ENCODE measurements at regions not wholly inside any gene's neighbourhood (a gene's known extent, or its start where the extent isn't known, plus 50 kb on each side); places are given as distances from the start of the nearest gene placed in this dataset.

- no peak for DNase-seq
Observed at GRCh38 chr2:2866459-2866858, 511.2 kb downstream of the EIPR1 start.

- DNase-seq: no peak
Observed at GRCh38 chr2:2862386-2862785, 515.2 kb downstream of the EIPR1 start.

- DNase-seq: no peak
Observed at GRCh38 chr2:2861666-2862240, 515.9 kb downstream of the EIPR1 start.

- DNase-seq: no peak
Observed at GRCh38 chr2:2860589-2861300, 516.9 kb downstream of the EIPR1 start.

GRCh38 chr2:2859732-2860131 is 517.9 kb downstream of the EIPR1 start:
- no peak for DNase-seq

- no peak for DNase-seq
Observed at GRCh38 chr2:2859164-2859563, 518.5 kb downstream of the EIPR1 start.

- no peak for DNase-seq
Observed at GRCh38 chr2:2856723-2857415, 520.7 kb downstream of the EIPR1 start.

- no peak for DNase-seq
Observed at GRCh38 chr2:2855297-2855696, 522.3 kb downstream of the EIPR1 start.

- no peak for DNase-seq
Observed at GRCh38 chr2:2853346-2853745, 522.3 kb upstream of the MYT1L start.

GRCh38 chr2:2851806-2852777 is 521.0 kb upstream of the MYT1L start:
- no peak for DNase-seq

GRCh38 chr2:2851316-2851715 is 520.2 kb upstream of the MYT1L start:
- no peak for DNase-seq

- DNase-seq: no peak
Observed at GRCh38 chr2:2850859-2851258, 519.8 kb upstream of the MYT1L start.

GRCh38 chr2:2850218-2850755 is 519.2 kb upstream of the MYT1L start:
- DNase-seq: no peak

- DNase-seq: no peak
Observed at GRCh38 chr2:2849464-2850217, 518.6 kb upstream of the MYT1L start.

GRCh38 chr2:2848621-2849333 is 517.7 kb upstream of the MYT1L start:
- DNase-seq: no peak

GRCh38 chr2:2848198-2848597 is 517.1 kb upstream of the MYT1L start:
- no peak for DNase-seq

GRCh38 chr2:2847209-2847676 is 516.2 kb upstream of the MYT1L start:
- no peak for DNase-seq

- no peak for DNase-seq
Observed at GRCh38 chr2:2846332-2847208, 515.5 kb upstream of the MYT1L start.

GRCh38 chr2:2845806-2846315 is 514.8 kb upstream of the MYT1L start:
- no peak for DNase-seq

GRCh38 chr2:2845267-2845666 is 514.2 kb upstream of the MYT1L start:
- DNase-seq: no peak
